ENCODE measurements at regions not wholly inside any gene's neighbourhood (a gene's known extent, or its start where the extent isn't known, plus 50 kb on each side); places are given as distances from the start of the nearest gene placed in this dataset.

- no peaks in the 10 kb centered on the region for H3K27me3 ChIP-seq (ENCODE audit: low read length)
- no peak for DNase-seq
- H3K36me3 ChIP-seq (ENCODE audit: insufficient read depth, low read length): no peaks in the 10 kb centered on the region
- H3K9ac ChIP-seq (ENCODE audit: low read length): no peak overlapping the region
- H3K79me2 ChIP-seq (ENCODE audit: low read length): no peaks in the 10 kb centered on the region
- no peak overlapping the region for H3K27ac ChIP-seq (ENCODE audit: low read length)
- H3K9me2 ChIP-seq (replicated peaks; ENCODE audit: insufficient read depth, low read length): no peaks in the 10 kb centered on the region
- H3K9me3 ChIP-seq (ENCODE audit: low read length): no peaks in the 10 kb centered on the region
- no peak overlapping the region for H3K4me2 ChIP-seq (ENCODE audit: low read depth, low read length, poor library complexity, severe bottlenecking)
- no peak overlapping the region for H3K4me3 ChIP-seq (ENCODE audit: low read length)
- no peak overlapping the region for H2AFZ ChIP-seq (ENCODE audit: low read length)
- no peaks in the 10 kb centered on the region for H4K20me1 ChIP-seq (ENCODE audit: insufficient read depth, low read depth, low read length)
- H3K4me1 ChIP-seq (ENCODE audit: low read length): no peaks in the 10 kb centered on the region
Observed at GRCh38 chr2:225165052-225165451, 122.8 kb upstream of the DOCK10 start.

- no peaks in the 10 kb centered on the region for H3K79me2 ChIP-seq (ENCODE audit: low read length)
- H3K27me3 ChIP-seq (ENCODE audit: low read length): no peaks in the 10 kb centered on the region
- no peak overlapping the region for H3K27ac ChIP-seq (ENCODE audit: low read length)
- H3K9me2 ChIP-seq (replicated peaks; ENCODE audit: insufficient read depth, low read length): no peaks in the 10 kb centered on the region
- no peaks in the 10 kb centered on the region for H3K9me3 ChIP-seq (ENCODE audit: low read length)
- H4K20me1 ChIP-seq (ENCODE audit: insufficient read depth, low read depth, low read length): no peaks in the 10 kb centered on the region
- DNase-seq: no peak
- no peak overlapping the region for H3K4me2 ChIP-seq (ENCODE audit: low read depth, low read length, poor library complexity, severe bottlenecking)
- no peak overlapping the region for H2AFZ ChIP-seq (ENCODE audit: low read length)
- H3K9ac ChIP-seq (ENCODE audit: low read length): no peak overlapping the region
- no peaks in the 10 kb centered on the region for H3K4me1 ChIP-seq (ENCODE audit: low read length)
- no peaks in the 10 kb centered on the region for H3K36me3 ChIP-seq (ENCODE audit: insufficient read depth, low read length)
- no peak overlapping the region for H3K4me3 ChIP-seq (ENCODE audit: low read length)
Observed at GRCh38 chr2:225164401-225165050, 122.3 kb upstream of the DOCK10 start.

- Histone ChIP-seq H3K79me2 (ENCODE audit: low read length) (no peaks in the 10 kb centered on the region), H3K36me3 (ENCODE audit: insufficient read depth, low read length) (no peaks in the 10 kb centered on the region), H3K9me2 (replicated peaks; ENCODE audit: insufficient read depth, low read length) (no peaks in the 10 kb centered on the region), H3K4me2 (ENCODE audit: low read depth, low read length, poor library complexity, severe bottlenecking) (no peak overlapping the region), H3K27ac (ENCODE audit: low read length) (no peak overlapping the region), H3K9ac (ENCODE audit: low read length) (no peak overlapping the region), H2AFZ (ENCODE audit: low read length) (no peak overlapping the region), H4K20me1 (ENCODE audit: insufficient read depth, low read depth, low read length) (no peaks in the 10 kb centered on the region), H3K9me3 (ENCODE audit: low read length) (no peaks in the 10 kb centered on the region), H3K4me3 (ENCODE audit: low read length) (no peak overlapping the region), H3K4me1 (ENCODE audit: low read length) (no peaks in the 10 kb centered on the region), H3K27me3 (ENCODE audit: low read length) (no peaks in the 10 kb centered on the region)
- no peak for DNase-seq
Observed at GRCh38 chr2:225158360-225158759, 116.1 kb upstream of the DOCK10 start.

GRCh38 chr2:225156853-225157451 is 114.7 kb upstream of the DOCK10 start:
- Histone ChIP-seq H3K9me3 (ENCODE audit: low read length) (no peaks in the 10 kb centered on the region), H4K20me1 (ENCODE audit: insufficient read depth, low read depth, low read length) (no peaks in the 10 kb centered on the region)

GRCh38 chr2:225140723-225141122 is 98.5 kb upstream of the DOCK10 start:
- H3K27ac ChIP-seq (ENCODE audit: low read length): no peak overlapping the region
- DNase-seq: no peak
- no peak overlapping the region for H2AFZ ChIP-seq (ENCODE audit: low read length)
- H4K20me1 ChIP-seq (ENCODE audit: insufficient read depth, low read depth, low read length): no peaks in the 10 kb centered on the region
- H3K4me1 ChIP-seq (ENCODE audit: low read length): no peaks in the 10 kb centered on the region
- H3K4me3 ChIP-seq (ENCODE audit: low read length): no peak overlapping the region
- no peaks in the 10 kb centered on the region for H3K9me2 ChIP-seq (replicated peaks; ENCODE audit: insufficient read depth, low read length)
- no peak overlapping the region for H3K9ac ChIP-seq (ENCODE audit: low read length)
- no peak overlapping the region for H3K4me2 ChIP-seq (ENCODE audit: low read depth, low read length, poor library complexity, severe bottlenecking)
- H3K27me3 ChIP-seq (ENCODE audit: low read length): no peaks in the 10 kb centered on the region
- H3K79me2 ChIP-seq (ENCODE audit: low read length): no peaks in the 10 kb centered on the region
- no peaks in the 10 kb centered on the region for H3K36me3 ChIP-seq (ENCODE audit: insufficient read depth, low read length)
- H3K9me3 ChIP-seq (ENCODE audit: low read length): no peaks in the 10 kb centered on the region

More at GRCh38 chr2:225156853-225157451, 114.7 kb upstream of the DOCK10 start:
- Histone ChIP-seq H3K4me2 (ENCODE audit: low read depth, low read length, poor library complexity, severe bottlenecking) (no peak overlapping the region), H2AFZ (ENCODE audit: low read length) (no peak overlapping the region), H3K36me3 (ENCODE audit: insufficient read depth, low read length) (no peaks in the 10 kb centered on the region), H3K4me3 (ENCODE audit: low read length) (no peak overlapping the region), H3K27ac (ENCODE audit: low read length) (no peak overlapping the region), H3K9ac (ENCODE audit: low read length) (no peak overlapping the region), H3K9me2 (replicated peaks; ENCODE audit: insufficient read depth, low read length) (no peaks in the 10 kb centered on the region), H3K4me1 (ENCODE audit: low read length) (no peaks in the 10 kb centered on the region), H3K79me2 (ENCODE audit: low read length) (no peaks in the 10 kb centered on the region), H3K27me3 (ENCODE audit: low read length) (no peaks in the 10 kb centered on the region)
- no peak for DNase-seq

GRCh38 chr2:225137971-225138370 is 95.7 kb upstream of the DOCK10 start:
- H3K36me3 ChIP-seq (ENCODE audit: insufficient read depth, low read length): no peaks in the 10 kb centered on the region
- H3K9me2 ChIP-seq (replicated peaks; ENCODE audit: insufficient read depth, low read length): no peaks in the 10 kb centered on the region
- no peaks in the 10 kb centered on the region for H3K4me1 ChIP-seq (ENCODE audit: low read length)
- no peaks in the 10 kb centered on the region for H3K27me3 ChIP-seq (ENCODE audit: low read length)
- no peak overlapping the region for H3K4me2 ChIP-seq (ENCODE audit: low read depth, low read length, poor library complexity, severe bottlenecking)
- no peak overlapping the region for H2AFZ ChIP-seq (ENCODE audit: low read length)
- H3K27ac ChIP-seq (ENCODE audit: low read length): no peak overlapping the region
- no peak for DNase-seq
- no peaks in the 10 kb centered on the region for H4K20me1 ChIP-seq (ENCODE audit: insufficient read depth, low read depth, low read length)
- no peak overlapping the region for H3K9ac ChIP-seq (ENCODE audit: low read length)
- H3K79me2 ChIP-seq (ENCODE audit: low read length): no peaks in the 10 kb centered on the region
- no peaks in the 10 kb centered on the region for H3K9me3 ChIP-seq (ENCODE audit: low read length)
- H3K4me3 ChIP-seq (ENCODE audit: low read length): no peak overlapping the region

GRCh38 chr2:225136552-225136951 is 94.3 kb upstream of the DOCK10 start:
- H3K36me3 ChIP-seq (ENCODE audit: insufficient read depth, low read length): no peaks in the 10 kb centered on the region
- H2AFZ ChIP-seq (ENCODE audit: low read length): no peak overlapping the region

GRCh38 chr2:225131898-225132297 is 89.6 kb upstream of the DOCK10 start:
- Histone ChIP-seq H3K36me3 (ENCODE audit: insufficient read depth, low read length) (no peaks in the 10 kb centered on the region), H4K20me1 (ENCODE audit: insufficient read depth, low read depth, low read length) (no peaks in the 10 kb centered on the region), H3K4me2 (ENCODE audit: low read depth, low read length, poor library complexity, severe bottlenecking) (no peak overlapping the region)

More at GRCh38 chr2:225136552-225136951, 94.3 kb upstream of the DOCK10 start:
- no peak for DNase-seq
- no peak overlapping the region for H3K4me3 ChIP-seq (ENCODE audit: low read length)
- H4K20me1 ChIP-seq (ENCODE audit: insufficient read depth, low read depth, low read length): no peaks in the 10 kb centered on the region
- H3K27me3 ChIP-seq (ENCODE audit: low read length): no peaks in the 10 kb centered on the region
- no peak overlapping the region for H3K27ac ChIP-seq (ENCODE audit: low read length)
- H3K9me2 ChIP-seq (replicated peaks; ENCODE audit: insufficient read depth, low read length): no peaks in the 10 kb centered on the region
- no peak overlapping the region for H3K9ac ChIP-seq (ENCODE audit: low read length)
- no peaks in the 10 kb centered on the region for H3K9me3 ChIP-seq (ENCODE audit: low read length)
- no peak overlapping the region for H3K4me2 ChIP-seq (ENCODE audit: low read depth, low read length, poor library complexity, severe bottlenecking)
- no peaks in the 10 kb centered on the region for H3K4me1 ChIP-seq (ENCODE audit: low read length)
- no peaks in the 10 kb centered on the region for H3K79me2 ChIP-seq (ENCODE audit: low read length)

More at GRCh38 chr2:225131898-225132297, 89.6 kb upstream of the DOCK10 start:
- Histone ChIP-seq H3K79me2 (ENCODE audit: low read length) (no peaks in the 10 kb centered on the region), H3K27me3 (ENCODE audit: low read length) (no peaks in the 10 kb centered on the region), H3K9me2 (replicated peaks; ENCODE audit: insufficient read depth, low read length) (no peaks in the 10 kb centered on the region), H2AFZ (ENCODE audit: low read length) (no peak overlapping the region), H3K27ac (ENCODE audit: low read length) (no peak overlapping the region), H3K9me3 (ENCODE audit: low read length) (no peaks in the 10 kb centered on the region), H3K4me3 (ENCODE audit: low read length) (no peak overlapping the region), H3K9ac (ENCODE audit: low read length) (no peak overlapping the region), H3K4me1 (ENCODE audit: low read length) (no peaks in the 10 kb centered on the region)
- DNase-seq: no peak
